Epithelial cell of proximal tubule (primary cell): ENCODE measurements at regions not wholly inside any gene's neighbourhood (a gene's known extent, or its start where the extent isn't known, plus 50 kb on each side); places are given as distances from the start of the nearest gene placed in this dataset.

Source experiments
- DNase-seq: peaks from one replicate; pipeline ENCODE4 v3.0.0-alpha.2; 2011; ENCODE audit warnings: low read depth
- H3K4me3 ChIP-seq: 2 replicates; pipeline ENCODE4 v1.5.1; 2011; ENCODE audit warnings: low read depth, mild to moderate bottlenecking, low read length
- CTCF ChIP-seq: conservative IDR thresholded peaks from 2 replicates; pipeline ENCODE4 v1.5.1; 2012; ENCODE audit warnings: low read depth, mild to moderate bottlenecking, low read length

- no peak for DNase-seq
- peak overlapping the region; percentile 5 for H3K4me3 ChIP-seq
- no peak for TF ChIP-seq CTCF
Measured at GRCh38 chr6:139855671-139856311, 481.3 kb upstream of the CITED2 start.

- no peak for TF ChIP-seq CTCF
- H3K4me3 ChIP-seq = no peak overlapping the region
- peak; percentile 96 for DNase-seq
Measured at GRCh38 chr6:139853302-139853992, 479.0 kb upstream of the CITED2 start.

- no peak for DNase-seq
- H3K4me3 ChIP-seq = no peak overlapping the region
- no peak for TF ChIP-seq CTCF
Measured at GRCh38 chr6:139852488-139853140, 478.2 kb upstream of the CITED2 start.

- TF ChIP-seq CTCF = no peak
- no peak overlapping the region for H3K4me3 ChIP-seq
- no peak for DNase-seq
Measured at GRCh38 chr6:139852067-139852466, 477.6 kb upstream of the CITED2 start.

GRCh38 chr6:139851206-139851605, 476.8 kb upstream of the CITED2 start:
- H3K4me3 ChIP-seq = no peak overlapping the region
- no peak for TF ChIP-seq CTCF
- DNase-seq = no peak

- no peak for TF ChIP-seq CTCF
- H3K4me3 ChIP-seq = no peak overlapping the region
- no peak for DNase-seq
Measured at GRCh38 chr6:139850512-139850911, 476.1 kb upstream of the CITED2 start.

- TF ChIP-seq CTCF = no peak
- no peak for DNase-seq
- H3K4me3 ChIP-seq = no peak overlapping the region
Measured at GRCh38 chr6:139847457-139847813, 473.0 kb upstream of the CITED2 start.
